ENCODE measurements at regions not wholly inside any gene's neighbourhood (a gene's known extent, or its start where the extent isn't known, plus 50 kb on each side); places are given as distances from the start of the nearest gene placed in this dataset.

- H3K27me3 Mint-ChIP-seq: no peaks in the 10 kb centered on the region
These were observed 330.5 kb downstream of the NPR3 start for GRCh38 chr5:33041586-33041985.

GRCh38 chr5:33043343-33043997 lies 332.3 kb downstream of the NPR3 start:
- ChIA-PET POLR2A (no interaction called here), CTCF (no interaction called here)
- Mint-ChIP-seq H3K36me3 (no peaks in the 10 kb centered on the region), H3K27ac (no peak overlapping the region), H3K4me3 (no peak overlapping the region), H3K4me1 (no peaks in the 10 kb centered on the region), H3K27me3 (no peaks in the 10 kb centered on the region), H3K9me3 (peaks cover 0 to 18% (median 3%) of the 10 kb centered on the region in 5 donors)
- no peak for DNase-seq
- Histone ChIP-seq H3K27ac (ENCODE audit: low read depth, low read length) (no peak overlapping the region), H3K27me3 (ENCODE audit: insufficient read depth, low read length, poor library complexity, severe bottlenecking) (no peaks in the 10 kb centered on the region), H3K4me1 (ENCODE audit: insufficient read depth, low read length) (no peaks in the 10 kb centered on the region), H3K9me3 (ENCODE audit: low read length) (no peaks in the 10 kb centered on the region), H3K4me3 (ENCODE audit: low read length) (no peak overlapping the region), H3K36me3 (ENCODE audit: insufficient read depth, low read length) (no peaks in the 10 kb centered on the region)

More at GRCh38 chr5:33041586-33041985, 330.5 kb downstream of the NPR3 start:
- ChIA-PET CTCF (no interaction called here), POLR2A (no interaction called here)
- peaks cover 3 to 9% (median 3%) of the 10 kb centered on the region in 5 donors for H3K9me3 Mint-ChIP-seq
- no peak overlapping the region for H3K27ac Mint-ChIP-seq
- Histone ChIP-seq H3K27me3 (ENCODE audit: insufficient read depth, low read length, poor library complexity, severe bottlenecking) (no peaks in the 10 kb centered on the region), H3K4me3 (ENCODE audit: low read length) (no peak overlapping the region), H3K27ac (ENCODE audit: low read depth, low read length) (no peak overlapping the region), H3K9me3 (ENCODE audit: low read length) (no peaks in the 10 kb centered on the region), H3K4me1 (ENCODE audit: insufficient read depth, low read length) (no peaks in the 10 kb centered on the region), H3K36me3 (ENCODE audit: insufficient read depth, low read length) (no peaks in the 10 kb centered on the region)
- no peaks in the 10 kb centered on the region for H3K36me3 Mint-ChIP-seq
- no peak overlapping the region for H3K4me3 Mint-ChIP-seq
- H3K4me1 Mint-ChIP-seq: no peaks in the 10 kb centered on the region
- DNase-seq: no peak

DNA sequence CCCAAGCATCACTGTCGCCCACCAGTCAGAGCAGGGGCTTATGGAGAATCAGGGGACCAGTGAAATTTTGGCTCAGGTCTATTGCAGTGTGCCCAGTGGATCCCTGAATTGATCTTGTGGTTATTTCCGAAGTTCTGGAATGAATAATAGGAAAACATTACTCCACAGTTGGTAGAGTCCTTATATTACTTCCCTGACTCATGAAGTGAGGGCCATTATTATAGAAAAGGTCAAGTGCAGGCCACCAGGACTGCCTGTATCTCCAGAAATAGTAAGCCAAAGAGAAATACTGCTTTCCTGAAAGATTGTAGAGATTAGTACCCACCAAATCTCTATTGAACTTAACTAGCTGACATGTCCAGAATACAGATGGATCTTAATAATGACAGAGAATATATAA lies 335.0 kb downstream of the NPR3 start:
- ChIA-PET POLR2A (no interaction called here), CTCF (no interaction called here)
- H3K9me3 ChIP-seq (ENCODE audit: low read length): no peaks in the 10 kb centered on the region
- H3K27me3 Mint-ChIP-seq: no peaks in the 10 kb centered on the region
- H3K4me3 Mint-ChIP-seq: no peak overlapping the region
- H3K27me3 ChIP-seq (ENCODE audit: insufficient read depth, low read length, poor library complexity, severe bottlenecking): no peaks in the 10 kb centered on the region
- no peak overlapping the region for H3K27ac Mint-ChIP-seq
- no peaks in the 10 kb centered on the region for H3K4me1 ChIP-seq (ENCODE audit: insufficient read depth, low read length)
- H3K4me3 ChIP-seq (ENCODE audit: low read length): no peak overlapping the region
- no peaks in the 10 kb centered on the region for H3K36me3 ChIP-seq (ENCODE audit: insufficient read depth, low read length)
- H3K36me3 Mint-ChIP-seq: no peaks in the 10 kb centered on the region
- H3K4me1 Mint-ChIP-seq: no peaks in the 10 kb centered on the region
- DNase-seq: no peak
- peaks cover 0 to 18% (median 3%) of the 10 kb centered on the region in 5 donors for H3K9me3 Mint-ChIP-seq
- no peak overlapping the region for H3K27ac ChIP-seq (ENCODE audit: low read depth, low read length)

- CTCF ChIA-PET: no interaction called here
- H3K9me3 ChIP-seq (ENCODE audit: low read length): no peaks in the 10 kb centered on the region
- POLR2A ChIA-PET: no interaction called here
- H3K27ac ChIP-seq (ENCODE audit: low read depth, low read length): no peak overlapping the region
- no peaks in the 10 kb centered on the region for H3K4me1 ChIP-seq (ENCODE audit: insufficient read depth, low read length)
- Mint-ChIP-seq H3K27me3 (no peaks in the 10 kb centered on the region), H3K27ac (no peak overlapping the region), H3K9me3 (peaks cover 0 to 27% (median 2%) of the 10 kb centered on the region in 5 donors), H3K36me3 (no peaks in the 10 kb centered on the region), H3K4me3 (no peak overlapping the region), H3K4me1 (no peaks in the 10 kb centered on the region)
- DNase-seq: no peak
- H3K27me3 ChIP-seq (ENCODE audit: insufficient read depth, low read length, poor library complexity, severe bottlenecking): no peaks in the 10 kb centered on the region
- H3K36me3 ChIP-seq (ENCODE audit: insufficient read depth, low read length): no peaks in the 10 kb centered on the region
- no peak overlapping the region for H3K4me3 ChIP-seq (ENCODE audit: low read length)
These were observed 337.2 kb downstream of the NPR3 start for GRCh38 chr5:33048315-33048714.

DNA sequence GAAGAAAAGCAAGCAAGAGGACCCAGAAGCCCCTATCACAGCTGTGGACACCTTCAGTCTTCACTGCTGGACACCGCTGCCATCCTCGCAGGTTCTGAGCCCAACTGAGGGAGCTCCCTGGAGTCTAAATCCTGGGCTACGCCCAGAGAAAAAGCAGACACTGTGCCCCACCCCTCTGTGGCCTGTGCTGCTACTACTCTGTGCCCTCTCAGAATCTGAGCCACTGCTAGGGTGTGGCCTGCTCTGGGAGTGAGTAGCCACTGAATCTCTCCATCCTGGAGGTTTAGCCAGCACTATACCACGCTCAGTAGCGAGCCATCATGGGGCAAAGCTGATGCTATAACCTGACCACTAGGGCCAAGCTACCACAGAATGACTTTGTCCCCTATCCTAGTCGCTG lies 338.2 kb downstream of the NPR3 start:
- H3K9me3 ChIP-seq (ENCODE audit: low read length): no peaks in the 10 kb centered on the region
- no peaks in the 10 kb centered on the region for H3K4me1 Mint-ChIP-seq
- no peaks in the 10 kb centered on the region for H3K27me3 ChIP-seq (ENCODE audit: insufficient read depth, low read length, poor library complexity, severe bottlenecking)
- H3K36me3 Mint-ChIP-seq: no peaks in the 10 kb centered on the region
- H3K27me3 Mint-ChIP-seq: no peaks in the 10 kb centered on the region
- POLR2A ChIA-PET: no interaction called here
- no peak overlapping the region for H3K27ac ChIP-seq (ENCODE audit: low read depth, low read length)
- CTCF ChIA-PET: no interaction called here
- no peak overlapping the region for H3K27ac Mint-ChIP-seq
- H3K4me3 ChIP-seq (ENCODE audit: low read length): no peak overlapping the region
- H3K4me3 Mint-ChIP-seq: no peak overlapping the region
- no peaks in the 10 kb centered on the region for H3K36me3 ChIP-seq (ENCODE audit: insufficient read depth, low read length)
- no peaks in the 10 kb centered on the region for H3K4me1 ChIP-seq (ENCODE audit: insufficient read depth, low read length)
- H3K9me3 Mint-ChIP-seq: peaks cover 4 to 29% (median 5%) of the 10 kb centered on the region in 5 donors
- no peak for DNase-seq

GRCh38 chr5:33049842-33050241 lies 338.7 kb downstream of the NPR3 start:
- DNase-seq: no peak
- Histone ChIP-seq H3K9me3 (ENCODE audit: low read length) (no peaks in the 10 kb centered on the region), H3K4me3 (ENCODE audit: low read length) (no peak overlapping the region), H3K27ac (ENCODE audit: low read depth, low read length) (no peak overlapping the region), H3K36me3 (ENCODE audit: insufficient read depth, low read length) (no peaks in the 10 kb centered on the region), H3K4me1 (ENCODE audit: insufficient read depth, low read length) (no peaks in the 10 kb centered on the region), H3K27me3 (ENCODE audit: insufficient read depth, low read length, poor library complexity, severe bottlenecking) (no peaks in the 10 kb centered on the region)
- Mint-ChIP-seq H3K4me1 (no peaks in the 10 kb centered on the region), H3K27ac (no peak overlapping the region), H3K36me3 (no peaks in the 10 kb centered on the region), H3K9me3 (peaks cover 4 to 29% (median 7%) of the 10 kb centered on the region in 5 donors), H3K27me3 (no peaks in the 10 kb centered on the region), H3K4me3 (no peak overlapping the region)
- ChIA-PET POLR2A (no interaction called here), CTCF (no interaction called here)

DNA sequence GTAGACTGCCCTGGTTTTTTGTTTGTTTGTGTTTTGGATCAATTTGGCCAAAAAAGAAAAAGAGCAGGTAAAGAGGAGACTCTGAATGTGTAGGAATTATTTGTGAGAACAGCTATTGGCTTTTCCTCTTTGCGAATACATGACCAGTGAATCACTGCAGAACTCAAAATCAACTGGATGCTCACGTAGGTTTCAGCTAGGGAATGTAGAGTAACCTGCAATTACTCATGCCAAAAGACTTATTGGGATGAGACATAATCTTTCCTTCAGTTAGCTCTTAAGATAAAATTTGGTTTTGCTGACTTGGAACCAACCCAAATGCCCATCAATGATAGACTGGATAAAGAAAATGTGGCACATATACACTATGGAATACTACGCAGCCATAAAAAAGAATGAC lies 348.0 kb downstream of the NPR3 start:
- Histone ChIP-seq H3K27me3 (ENCODE audit: insufficient read depth, low read length, poor library complexity, severe bottlenecking) (no peaks in the 10 kb centered on the region), H3K27ac (ENCODE audit: low read depth, low read length) (no peak overlapping the region), H3K4me3 (ENCODE audit: low read length) (no peak overlapping the region), H3K9me3 (ENCODE audit: low read length) (no peaks in the 10 kb centered on the region), H3K36me3 (ENCODE audit: insufficient read depth, low read length) (no peaks in the 10 kb centered on the region), H3K4me1 (ENCODE audit: insufficient read depth, low read length) (no peaks in the 10 kb centered on the region)
- Mint-ChIP-seq H3K27ac (no peak overlapping the region), H3K36me3 (no peaks in the 10 kb centered on the region), H3K9me3 (peaks cover 3 to 14% (median 8%) of the 10 kb centered on the region in 5 donors), H3K4me1 (no peaks in the 10 kb centered on the region), H3K27me3 (no peaks in the 10 kb centered on the region), H3K4me3 (no peak overlapping the region)
- no peak for DNase-seq
- ChIA-PET POLR2A (no interaction called here), CTCF (no interaction called here)

GRCh38 chr5:33065131-33065530 lies 354.0 kb downstream of the NPR3 start:
- CTCF ChIA-PET: no interaction called here
- POLR2A ChIA-PET: no interaction called here

DNA sequence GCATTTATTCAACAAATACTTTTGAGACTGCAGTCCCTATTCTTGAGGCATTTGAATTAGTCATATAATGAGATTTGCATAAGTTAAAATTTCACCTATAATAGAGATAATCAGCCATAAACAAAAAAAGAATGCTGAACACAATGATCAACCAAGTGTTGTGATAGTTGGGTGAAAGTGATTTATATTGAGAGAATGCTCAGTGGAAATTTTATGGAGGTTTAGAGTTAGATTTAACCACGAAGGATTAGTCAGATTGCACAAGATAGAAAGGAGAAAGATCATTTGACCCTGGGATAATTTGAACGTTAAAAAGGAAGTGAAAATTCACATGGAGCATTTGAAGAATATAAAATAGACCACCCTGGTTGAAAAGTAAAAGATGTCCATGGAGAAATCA lies 356.2 kb downstream of the NPR3 start:
- Histone ChIP-seq H3K4me3 (ENCODE audit: low read length) (no peak overlapping the region), H3K4me1 (ENCODE audit: insufficient read depth, low read length) (no peaks in the 10 kb centered on the region), H3K27me3 (ENCODE audit: insufficient read depth, low read length, poor library complexity, severe bottlenecking) (no peaks in the 10 kb centered on the region), H3K9me3 (ENCODE audit: low read length) (no peaks in the 10 kb centered on the region), H3K27ac (ENCODE audit: low read depth, low read length) (no peak overlapping the region), H3K36me3 (ENCODE audit: insufficient read depth, low read length) (no peaks in the 10 kb centered on the region)
- POLR2A ChIA-PET: no interaction called here
- DNase-seq: no peak
- H3K9me3 Mint-ChIP-seq: peaks cover 0 to 5% (median 3%) of the 10 kb centered on the region in 5 donors
- no peaks in the 10 kb centered on the region for H3K36me3 Mint-ChIP-seq
- no peak overlapping the region for H3K4me3 Mint-ChIP-seq
- CTCF ChIA-PET: no interaction called here
- H3K27me3 Mint-ChIP-seq: no peaks in the 10 kb centered on the region
- no peak overlapping the region for H3K27ac Mint-ChIP-seq
- H3K4me1 Mint-ChIP-seq: no peaks in the 10 kb centered on the region

More at GRCh38 chr5:33065131-33065530, 354.0 kb downstream of the NPR3 start:
- Histone ChIP-seq H3K27ac (ENCODE audit: low read depth, low read length) (no peak overlapping the region), H3K27me3 (ENCODE audit: insufficient read depth, low read length, poor library complexity, severe bottlenecking) (no peaks in the 10 kb centered on the region), H3K9me3 (ENCODE audit: low read length) (no peaks in the 10 kb centered on the region), H3K36me3 (ENCODE audit: insufficient read depth, low read length) (no peaks in the 10 kb centered on the region), H3K4me3 (ENCODE audit: low read length) (no peak overlapping the region), H3K4me1 (ENCODE audit: insufficient read depth, low read length) (no peaks in the 10 kb centered on the region)
- H3K4me3 Mint-ChIP-seq: no peak overlapping the region
- no peaks in the 10 kb centered on the region for H3K27me3 Mint-ChIP-seq
- DNase-seq: no peak
- H3K27ac Mint-ChIP-seq: no peak overlapping the region
- H3K4me1 Mint-ChIP-seq: no peaks in the 10 kb centered on the region
- peaks cover 0 to 7% (median 0%) of the 10 kb centered on the region in 5 donors for H3K9me3 Mint-ChIP-seq
- H3K36me3 Mint-ChIP-seq: no peaks in the 10 kb centered on the region
